H1 (cell line): ENCODE measurements at regions not wholly inside any gene's neighbourhood (a gene's known extent, or its start where the extent isn't known, plus 50 kb on each side); places are given as distances from the start of the nearest gene placed in this dataset.

Source experiments
- CTCF ChIA-PET: fragments of 300-600 bp; sonication (Branson Sonifier 250); formaldehyde crosslinking; loops from one replicate; lab custom pipeline; 2021; ENCODE audit not compliant: partially characterized antibody; lab: Charles Lee
- POLR2A ChIA-PET: fragments of 300-600 bp; sonication (Branson Sonifier 250); formaldehyde crosslinking; loops from one replicate; lab custom pipeline; 2021; ENCODE audit warnings: inconsistent platforms; ENCODE audit not compliant: partially characterized antibody; lab: Charles Lee
- DNase-seq, 2 experiments: peaks; one replicate each; pipeline versions ENCODE4 v3.0.0 to v3.0.0-alpha.2; 2010 to 2022; ENCODE audit warnings: low spot score in 2 of 2, low read depth in 1 of 2, mixed read lengths in 1 of 2
- FAIRE-seq: peaks from 2 replicates; lab custom pipeline; 2011; peaks lifted over from hg19 to GRCh38; lab: Jason Lieb, UNC
- H2AFZ ChIP-seq: 2 replicates; pipeline ENCODE4 v1.8.1; 2012; ENCODE audit warnings: low read length, inconsistent platforms
- H2AK5ac ChIP-seq: 2 replicates; pipeline ENCODE4 v1.6.1; 2013; ENCODE audit warnings: low read depth, low read length
- H2BK120ac ChIP-seq: replicated peaks from 2 replicates; pipeline ENCODE3; 2013; ENCODE audit warnings: low read depth, low read length, inconsistent platforms
- H2BK12ac ChIP-seq: 2 replicates; pipeline ENCODE4 v1.6.1; 2013; ENCODE audit warnings: low read depth, low read length
- H2BK15ac ChIP-seq: 2 replicates; pipeline ENCODE4 v1.6.1; 2013; ENCODE audit warnings: low read length
- H2BK20ac ChIP-seq: 2 replicates; pipeline ENCODE4 v1.6.1; 2013; ENCODE audit warnings: low read length
- H2BK5ac ChIP-seq: 2 replicates; pipeline ENCODE4 v1.6.1; 2013; ENCODE audit warnings: low read depth, low read length
- H3K14ac ChIP-seq: 2 replicates; pipeline ENCODE4 v1.6.1; 2013; ENCODE audit warnings: inconsistent platforms; ENCODE audit not compliant: insufficient read length
- H3K18ac ChIP-seq: 2 replicates; pipeline ENCODE4 v1.6.1; 2013; ENCODE audit warnings: low read length; ENCODE audit errors: extremely low read depth
- H3K23ac ChIP-seq: 2 replicates; pipeline ENCODE4 v1.6.1; 2013; ENCODE audit warnings: inconsistent platforms; ENCODE audit not compliant: insufficient read length
- H3K23me2 ChIP-seq: 2 replicates; pipeline ENCODE4 v1.6.1; 2013; ENCODE audit warnings: low read depth, low read length
- H3K27ac ChIP-seq: 2 replicates; pipeline ENCODE4 v1.6.1; 2011; ENCODE audit warnings: low read depth, low read length, inconsistent platforms
- H3K27me3 ChIP-seq, 4 experiments: replicated peaks in 1 of 4; 1 replicate in 1 of 4; 2 replicates in 3 of 4; pipeline versions ENCODE4 v1.6.1 to v1.8.1; 2011 to 2013; ENCODE audit warnings: low read length in 3 of 4, mild to moderate bottlenecking in 3 of 4, inconsistent platforms in 2 of 4, mixed read lengths in 2 of 4, moderate library complexity in 1 of 4; ENCODE audit not compliant: control insufficient read depth in 3 of 4, insufficient read depth in 3 of 4; ENCODE audit errors: extremely low read depth in 1 of 4
- H3K36me3 ChIP-seq, 4 experiments: 2 replicates each; pipeline versions ENCODE4 v1.6.1 to v1.8.1; 2011 to 2013; ENCODE audit warnings: mild to moderate bottlenecking in 4 of 4, low read length in 3 of 4, moderate library complexity in 2 of 4, control low read depth in 1 of 4, inconsistent platforms in 1 of 4; ENCODE audit not compliant: insufficient read depth in 4 of 4, control insufficient read depth in 2 of 4
- H3K4ac ChIP-seq: replicated peaks from 2 replicates; pipeline ENCODE3; 2013; ENCODE audit warnings: low read length, low read depth, mixed read lengths, inconsistent platforms; ENCODE audit not compliant: insufficient read length
- H3K4me1 ChIP-seq, 4 experiments: replicated peaks in 1 of 4; 1 replicate in 1 of 4; 2 replicates in 3 of 4; pipeline versions ENCODE4 v1.6.1 to v1.8.1; 2011 to 2013; ENCODE audit warnings: low read length in 3 of 4, inconsistent platforms in 2 of 4, mixed read lengths in 1 of 4; ENCODE audit not compliant: insufficient read depth in 4 of 4, control insufficient read depth in 3 of 4
- H3K4me2 ChIP-seq, 2 experiments: 2 replicates each; pipeline versions ENCODE4 v1.6.1 to v1.8.1; 2011 to 2013; ENCODE audit warnings: low read depth in 2 of 2, low read length in 2 of 2, control low read depth in 1 of 2, inconsistent platforms in 1 of 2, mild to moderate bottlenecking in 1 of 2; ENCODE audit not compliant: insufficient read depth in 1 of 2
- H3K4me3 ChIP-seq, 4 experiments: fragments of 200-600, 300-600 bp in 1 of 4; sonication (generic), shearing (Covaris generic), sonication (Bioruptor Twin) in 1 of 4; 2 replicates each; pipeline versions ENCODE4 v1.5.1 to v1.8.1; 2011 to 2016; ENCODE audit warnings: low read length in 4 of 4, low read depth in 3 of 4, control low read depth in 2 of 4, inconsistent platforms in 2 of 4, mild to moderate bottlenecking in 2 of 4, mixed read lengths in 1 of 4, moderate library complexity in 1 of 4; ENCODE audit not compliant: insufficient read depth in 2 of 4; ENCODE audit errors: extremely low read depth in 1 of 4
- H3K56ac ChIP-seq: replicated peaks from 2 replicates; pipeline ENCODE3; 2013; ENCODE audit warnings: low read depth, mild to moderate bottlenecking, mixed read lengths, low read length, inconsistent platforms; ENCODE audit not compliant: insufficient read length
- H3K79me1 ChIP-seq: 2 replicates; pipeline ENCODE4 v1.6.1; 2013; ENCODE audit warnings: low read depth, low read length, control low read depth
- H3K79me2 ChIP-seq, 2 experiments: 2 replicates each; pipeline versions ENCODE4 v1.6.1 to v1.8.1; 2012 to 2013; ENCODE audit warnings: low read length in 2 of 2, mild to moderate bottlenecking in 2 of 2, inconsistent platforms in 1 of 2; ENCODE audit not compliant: insufficient read depth in 2 of 2, control insufficient read depth in 1 of 2
- H3K9ac ChIP-seq, 4 experiments: replicated peaks in 1 of 4; 1 replicate in 1 of 4; 2 replicates in 3 of 4; pipeline versions ENCODE4 v1.6.1 to v1.8.1; 2011 to 2013; ENCODE audit warnings: low read depth in 3 of 4, low read length in 3 of 4, control low read depth in 2 of 4, mild to moderate bottlenecking in 2 of 4, moderate library complexity in 2 of 4, inconsistent platforms in 1 of 4; ENCODE audit errors: extremely low read depth in 1 of 4
- H3K9me3 ChIP-seq, 2 experiments: 2 replicates each; pipeline versions ENCODE4 v1.6.1 to v1.8.1; 2012 to 2013; ENCODE audit warnings: mild to moderate bottlenecking in 2 of 2, moderate library complexity in 2 of 2, control low read depth in 1 of 2, inconsistent platforms in 1 of 2, low read depth in 1 of 2, low read length in 1 of 2, mixed read lengths in 1 of 2; ENCODE audit not compliant: insufficient read depth in 2 of 2
- H4K20me1 ChIP-seq, 2 experiments: replicated peaks in 1 of 2; 2 replicates each; pipeline versions ENCODE3 to v1.8.1; 2011 to 2013; ENCODE audit warnings: inconsistent platforms in 2 of 2, low read length in 2 of 2, mild to moderate bottlenecking in 1 of 2; ENCODE audit not compliant: insufficient read depth in 2 of 2, control insufficient read depth in 1 of 2
- H4K5ac ChIP-seq: 2 replicates; pipeline ENCODE4 v1.6.1; 2013; ENCODE audit warnings: low read length, low read depth, mixed read lengths, inconsistent platforms; ENCODE audit not compliant: insufficient read length
- H4K8ac ChIP-seq: 2 replicates; pipeline ENCODE4 v1.8.0; 2013; ENCODE audit warnings: mild to moderate bottlenecking, moderate library complexity, low read length, inconsistent platforms; ENCODE audit not compliant: insufficient read depth; ENCODE audit errors: extremely low read depth
- H4K91ac ChIP-seq: replicated peaks from 2 replicates; pipeline ENCODE3; 2013; ENCODE audit warnings: low read length, mixed read lengths, inconsistent platforms; ENCODE audit not compliant: insufficient read length
- ATF3 ChIP-seq: IDR thresholded peaks from 2 replicates; pipeline ENCODE4 v1.6.1; 2011; ENCODE audit warnings: low read depth, mild to moderate bottlenecking, low read length; ENCODE audit not compliant: insufficient read depth
- BACH1 ChIP-seq: IDR thresholded peaks from 2 replicates; pipeline ENCODE4 v1.6.1; 2012; ENCODE audit warnings: low read length, improper control_type of control experiment
- BRCA1 ChIP-seq: IDR thresholded peaks from 2 replicates; pipeline ENCODE4 v1.6.1; 2012; ENCODE audit warnings: low read depth, low read length, improper control_type of control experiment
- CBX5 ChIP-seq: fragments of 300-800, 300-1000 bp; sonication (generic); IDR thresholded peaks from 2 replicates; pipeline ENCODE4 v1.7.1; 2016; ENCODE audit warnings: antibody characterized with exemption, low read length, low read depth
- CHD1 ChIP-seq: IDR thresholded peaks from 2 replicates; pipeline ENCODE4 v1.6.1; 2012; ENCODE audit warnings: low read depth, low read length, improper control_type of control experiment
- HDAC2 ChIP-seq, 2 experiments: fragments of 300-600 bp in 1 of 2; sonication (generic) in 1 of 2; IDR thresholded peaks; 2 replicates each; pipeline ENCODE4 v1.6.1; 2011 to 2012; ENCODE audit warnings: low read depth in 2 of 2, low read length in 2 of 2, mild to moderate bottlenecking in 2 of 2, moderate library complexity in 2 of 2, borderline replicate concordance in 1 of 2, inconsistent platforms in 1 of 2
- KDM4A ChIP-seq: IDR thresholded peaks from one replicate; pipeline ENCODE4 v1.7.1; 2012; ENCODE audit warnings: low read depth, mild to moderate bottlenecking, moderate library complexity, low read length, inconsistent platforms; ENCODE audit not compliant: severe bottlenecking
- MAX ChIP-seq: IDR thresholded peaks from 2 replicates; pipeline ENCODE4 v1.6.1; 2012; ENCODE audit warnings: inconsistent platforms
- POLR2A ChIP-seq, 2 experiments: IDR thresholded peaks; 1 replicate in 1 of 2; 2 replicates in 1 of 2; pipeline ENCODE4 v1.6.1; 2011; ENCODE audit warnings: low read depth in 2 of 2, low read length in 2 of 2, mild to moderate bottlenecking in 2 of 2; ENCODE audit errors: control extremely low read depth in 1 of 2
- SIRT6 ChIP-seq: IDR thresholded peaks from one replicate; pipeline ENCODE4 v1.7.1; 2012; ENCODE audit warnings: low read length, inconsistent platforms
- SIX5 ChIP-seq: IDR thresholded peaks from 2 replicates; pipeline ENCODE4 v1.6.1; 2011; ENCODE audit warnings: mild to moderate bottlenecking, low read depth, low read length
- SP1 ChIP-seq: IDR thresholded peaks from 2 replicates; pipeline ENCODE4 v1.6.1; 2011; ENCODE audit warnings: low read depth, low read length
- SP4 ChIP-seq: IDR thresholded peaks from 2 replicates; pipeline ENCODE4 v1.6.1; 2012; ENCODE audit warnings: low read length, inconsistent platforms
- TCF12 ChIP-seq: IDR thresholded peaks from 2 replicates; pipeline ENCODE4 v1.6.1; 2011; ENCODE audit warnings: low read depth, mild to moderate bottlenecking, low read length
- WGBS, 2 experiments: shearing (Covaris generic) in 1 of 2; methylation state at CpG; one replicate each; pipeline versions ENCODE4 v1.1.6 to v1.1.7; 2013 to 2015; ENCODE audit warnings: low lambda C conversion rate in 2 of 2, mixed read lengths in 2 of 2, inconsistent platforms in 1 of 2, low coverage in 1 of 2, missing lambda C conversion rate in 1 of 2; ENCODE audit not compliant: insufficient replicate concordance in 2 of 2, insufficient coverage in 1 of 2, insufficient read length in 1 of 2; ENCODE audit errors: extremely low coverage in 1 of 2, missing lambda C conversion rate in 1 of 2; 5-methylcytosine and 5-hydroxymethylcytosine counted together
- TF ChIP-seq, protein P1 (sequence below): IDR thresholded peaks from 2 replicates; pipeline ENCODE4 v1.6.1; 2011; ENCODE audit warnings: low read length, improper control_type of control experiment

GRCh38 chr17:37849617-37849972 lies 74.6 kb upstream of the TBC1D3K start:
- FAIRE-seq (no peak), DNase-seq (no peak)
- no peaks in the 10 kb centered on the region; a peak in 1 of 4 replicates for H3K9me3 ChIP-seq
- no peak overlapping the region for H2BK20ac ChIP-seq
- no peaks in the 10 kb centered on the region; a peak in 1 of 7 replicates for H3K4me1 ChIP-seq
- CTCF ChIA-PET: interaction anchor here (1.0 kb wide), 1 partner anchor 11 kb away, joined by 4 read pairs; no protein-coding TSS in a partner anchor
- no peak overlapping the region for H3K9ac ChIP-seq
- no peak overlapping the region for H3K4me3 ChIP-seq
- no peak overlapping the region for H2BK12ac ChIP-seq
- H3K23me2 ChIP-seq: no peaks in the 10 kb centered on the region
- no peak overlapping the region for H3K4me2 ChIP-seq
- H3K56ac ChIP-seq: no peak overlapping the region
- no peak overlapping the region for H3K27ac ChIP-seq
- POLR2A ChIA-PET: no interaction called here
- no peak overlapping the region for H2AK5ac ChIP-seq
- no peak overlapping the region for H3K18ac ChIP-seq
- no peak overlapping the region for H4K5ac ChIP-seq
- no peak overlapping the region for H3K23ac ChIP-seq
- no peak overlapping the region for H2AFZ ChIP-seq
- no peak overlapping the region for H2BK120ac ChIP-seq
- H4K20me1 ChIP-seq: no peaks in the 10 kb centered on the region
- no peak overlapping the region for H4K91ac ChIP-seq
- no peaks in the 10 kb centered on the region for H3K36me3 ChIP-seq
- no peaks in the 10 kb centered on the region for H3K27me3 ChIP-seq
- no peak overlapping the region for H4K8ac ChIP-seq
- H3K14ac ChIP-seq: no peak overlapping the region
- no peak overlapping the region for H2BK15ac ChIP-seq
- H3K79me2 ChIP-seq: no peaks in the 10 kb centered on the region
- WGBS, 2 experiments: 91% methylated on average over 3 of the region's 3 CpGs; no CpG with 5 or more reads in 1 of the 2 experiments
- H3K79me1 ChIP-seq: no peaks in the 10 kb centered on the region
- no peak overlapping the region for H2BK5ac ChIP-seq
- H3K4ac ChIP-seq: no peak overlapping the region
- no peak for TF ChIP-seq SP1
- no peak for TF ChIP-seq CBX5
- no peak for TF ChIP-seq CHD1
- TF ChIP-seq SP4: no peak
- no peak for TF ChIP-seq SIRT6
- no peak for TF ChIP-seq MAX
- TF ChIP-seq BACH1: no peak
- no peak for TF ChIP-seq HDAC2 (IDR thresholded peaks at IDR 0.05; ENCODE audit: borderline replicate concordance in 1 of 2, low read depth in 2 of 2, low read length in 2 of 2)
- no peak for TF ChIP-seq BRCA1
- TF ChIP-seq SIX5: no peak
- TF ChIP-seq POLR2A (IDR thresholded peaks at IDR 0.05; ENCODE audit: control extremely low read depth in 1 of 2, low read depth in 2 of 2, low read length in 2 of 2): no peak
- no peak for TF ChIP-seq TCF12
- TF ChIP-seq KDM4A: no peak
- TF ChIP-seq ATF3: no peak
- TF ChIP-seq, protein P1, sequence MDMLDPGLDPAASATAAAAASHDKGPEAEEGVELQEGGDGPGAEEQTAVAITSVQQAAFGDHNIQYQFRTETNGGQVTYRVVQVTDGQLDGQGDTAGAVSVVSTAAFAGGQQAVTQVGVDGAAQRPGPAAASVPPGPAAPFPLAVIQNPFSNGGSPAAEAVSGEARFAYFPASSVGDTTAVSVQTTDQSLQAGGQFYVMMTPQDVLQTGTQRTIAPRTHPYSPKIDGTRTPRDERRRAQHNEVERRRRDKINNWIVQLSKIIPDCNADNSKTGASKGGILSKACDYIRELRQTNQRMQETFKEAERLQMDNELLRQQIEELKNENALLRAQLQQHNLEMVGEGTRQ: no peak
